HepG2 (cell line): ENCODE measurements at regions not wholly inside any gene's neighbourhood (a gene's known extent, or its start where the extent isn't known, plus 50 kb on each side); places are given as distances from the start of the nearest gene placed in this dataset.

ENCODE experiments used
- ATAC-seq: fragments of 200-7000 bp; cut with Tn5 transposase; 3 replicates; pipeline ENCODE4 v1.9.1; 2020; ENCODE audit warnings: mild to moderate bottlenecking, moderate library complexity
- BruUV-seq: library from RNA; stranded (reverse); fragments of 400-500 nt; replicated peaks from 2 replicates; lab custom pipeline; 2021; lab: Mats Ljungman, UMichigan
- CTCF ChIA-PET: fragments of 300-600 bp; formaldehyde crosslinking; extraction: SDS; loops from one replicate; lab custom pipeline; 2021; ENCODE audit warnings: low total read pairs, inconsistent platforms, low intra/inter-chr PET ratio; lab: Yijun Ruan, JAX
- POLR2A ChIA-PET: fragments of 350-600 bp; sonication (Branson Sonifier 250); formaldehyde crosslinking; loops from one replicate; lab custom pipeline; 2020; ENCODE audit warnings: antibody characterized with exemption, inconsistent platforms; lab: Yijun Ruan, JAX
- DNase-seq: peaks from one replicate; pipeline ENCODE4 v3.0.0-alpha.2; 2015; ENCODE audit warnings: low spot score
- FAIRE-seq: peaks from 3 replicates; lab custom pipeline; 2011; peaks lifted over from hg19 to GRCh38; lab: Jason Lieb, UNC
- H2AFZ ChIP-seq: one replicate; pipeline ENCODE4 v1.6.1; 2011; ENCODE audit warnings: low read length, inconsistent platforms
- H3K27ac ChIP-seq: fragments of 300-600 bp; 3 replicates; pipeline ENCODE4 v1.8.0; 2011; ENCODE audit warnings: mixed run types, mild to moderate bottlenecking, mixed read lengths, low read length, inconsistent platforms; ENCODE audit not compliant: insufficient read depth; ENCODE audit errors: extremely low read length
- H3K27me3 ChIP-seq, 2 experiments: fragments of 200-600 bp in 1 of 2; 2 replicates in 1 of 2; 3 replicates in 1 of 2; pipeline versions ENCODE4 v1.6.0 to v1.8.0; 2011; ENCODE audit warnings: low read length in 2 of 2, mild to moderate bottlenecking in 2 of 2, moderate library complexity in 2 of 2, inconsistent platforms in 1 of 2; ENCODE audit not compliant: insufficient read depth in 2 of 2, control insufficient read depth in 1 of 2
- H3K36me3 ChIP-seq, 2 experiments: fragments of 200-600 bp in 1 of 2; replicated peaks in 1 of 2; 2 replicates in 1 of 2; 3 replicates in 1 of 2; pipeline versions ENCODE4 v1.5.1 to v1.8.0; 2011; ENCODE audit warnings: low read length in 2 of 2, inconsistent platforms in 1 of 2; ENCODE audit not compliant: insufficient read depth in 2 of 2, control insufficient read depth in 1 of 2
- H3K4me1 ChIP-seq: 2 replicates; pipeline ENCODE4 v1.5.1; 2012; ENCODE audit warnings: low read length, inconsistent platforms; ENCODE audit not compliant: insufficient read depth
- H3K4me2 ChIP-seq: 2 replicates; pipeline ENCODE4 v1.6.0; 2011; ENCODE audit warnings: low read depth, low read length, inconsistent platforms
- H3K4me3 ChIP-seq, 3 experiments: fragments of 200-600 bp in 1 of 3; sonication (generic), shearing (Covaris generic) in 1 of 3; replicated peaks in 1 of 3; 2 replicates each; pipeline ENCODE4 v1.5.1; 2011 to 2016; ENCODE audit warnings: low read length in 3 of 3, inconsistent platforms in 2 of 3, low read depth in 2 of 3, mild to moderate bottlenecking in 2 of 3, control low read depth in 1 of 3, mixed read lengths in 1 of 3; ENCODE audit not compliant: insufficient read depth in 1 of 3
- H3K79me2 ChIP-seq: one replicate; pipeline ENCODE4 v1.6.1; 2011; ENCODE audit warnings: low read length, inconsistent platforms; ENCODE audit not compliant: insufficient read depth
- H3K9ac ChIP-seq: 2 replicates; pipeline ENCODE4 v1.6.0; 2011; ENCODE audit warnings: mild to moderate bottlenecking, low read depth, low read length, inconsistent platforms; ENCODE audit not compliant: insufficient read depth
- H3K9me3 ChIP-seq: 2 replicates; pipeline ENCODE4 v1.5.1; 2012; ENCODE audit warnings: mild to moderate bottlenecking, low read length
- H4K20me1 ChIP-seq: 2 replicates; pipeline ENCODE4 v1.6.0; 2011; ENCODE audit warnings: inconsistent platforms, mild to moderate bottlenecking, low read length, moderate library complexity; ENCODE audit not compliant: insufficient read depth
- ATF7 ChIP-seq, 2 experiments: fragments of 450-650 bp in 1 of 2; sonication (generic) in 1 of 2; formaldehyde crosslinking in 1 of 2; IDR thresholded peaks; 2 replicates each; pipeline versions ENCODE4 v1.4.0 to v1.6.1; 2016 to 2020; ENCODE audit warnings: antibody characterized with exemption in 1 of 2, mild to moderate bottlenecking in 1 of 2, missing genetic modification reagents in 1 of 2
- FOXK1 ChIP-seq: sonication (generic); formaldehyde crosslinking; IDR thresholded peaks from 2 replicates; pipeline ENCODE4 v1.4.0; 2020; ENCODE audit warnings: low read depth, missing genetic modification reagents, borderline replicate concordance
- NR3C1 ChIP-seq: sonication (generic); formaldehyde crosslinking; IDR thresholded peaks from 2 replicates; pipeline ENCODE4 v1.4.0; 2020; ENCODE audit warnings: missing genetic modification reagents
- RBFOX2 ChIP-seq: fragments of 200-400 bp; formaldehyde crosslinking; IDR thresholded peaks from 2 replicates; pipeline ENCODE4 v1.6.1; 2017; ENCODE audit warnings: low read depth, mild to moderate bottlenecking, low read length
- REL ChIP-seq: sonication (generic); formaldehyde crosslinking; conservative IDR thresholded peaks from 2 replicates; pipeline ENCODE4 v1.8.0; 2022; ENCODE audit warnings: mild to moderate bottlenecking, missing genetic modification reagents, moderate library complexity
- RFX5 ChIP-seq: IDR thresholded peaks from 2 replicates; pipeline ENCODE4 v1.6.1; 2011; ENCODE audit warnings: low read depth, low read length, improper control_type of control experiment
- RFXAP ChIP-seq: sonication (generic); formaldehyde crosslinking; IDR thresholded peaks from 2 replicates; pipeline ENCODE4 v1.4.0; 2020; ENCODE audit warnings: missing genetic modification reagents, borderline replicate concordance
- SALL2 ChIP-seq: sonication (generic); formaldehyde crosslinking; IDR thresholded peaks from 2 replicates; pipeline ENCODE4 v1.8.1; 2023; ENCODE audit warnings: mild to moderate bottlenecking, missing genetic modification reagents, inconsistent platforms
- SPEN ChIP-seq: sonication (generic); formaldehyde crosslinking; IDR thresholded peaks from 2 replicates; pipeline ENCODE4 v1.5.1; 2020; ENCODE audit warnings: low read depth, mild to moderate bottlenecking, missing genetic modification reagents
- ZBTB7B ChIP-seq: sonication (generic); formaldehyde crosslinking; IDR thresholded peaks from 2 replicates; pipeline ENCODE4 v1.4.0; 2020; ENCODE audit warnings: missing genetic modification reagents
- ZNF101 ChIP-seq: sonication (generic); formaldehyde crosslinking; IDR thresholded peaks from 2 replicates; pipeline ENCODE4 v1.4.0; 2020; ENCODE audit warnings: mild to moderate bottlenecking, low read depth, missing genetic modification reagents, borderline replicate concordance
- ZNF614 ChIP-seq: IDR thresholded peaks from 2 replicates; pipeline ENCODE4 v1.6.1; 2018; ENCODE audit warnings: missing biosample characterization, missing genetic modification reagents, inconsistent platforms, borderline replicate concordance
- ZSCAN9 ChIP-seq: IDR thresholded peaks from 2 replicates; pipeline ENCODE4 v1.6.1; 2016; ENCODE audit warnings: borderline replicate concordance
- WGBS: methylation state at CpG from one replicate; pipeline ENCODE4 v1.1.6; 2017; ENCODE audit warnings: low lambda C conversion rate; 5-methylcytosine and 5-hydroxymethylcytosine counted together
- in situ Hi-C: cut with HindIII; loops from 2 replicates; pipeline ENCODE4 v1.10.0; 2017; ENCODE audit warnings: low pct_unique_long_range_greater_than_20kb; ENCODE audit not compliant: extremely low pct_ligation_motif_present
- intact Hi-C: fragments of 100-400 bp; cut with micrococcal nuclease; formaldehyde crosslinking; loops from one replicate; pipeline ENCODE4 v1.10.0; 2022; ENCODE audit not compliant: unreplicated experiment
- TF ChIP-seq, protein P1 (sequence below): sonication (generic); formaldehyde crosslinking; IDR thresholded peaks from 2 replicates; pipeline ENCODE4 v1.4.0; 2020; ENCODE audit warnings: missing genetic modification reagents
- TF ChIP-seq, protein P2 (sequence below): sonication (generic); formaldehyde crosslinking; IDR thresholded peaks from 2 replicates; pipeline ENCODE4 v1.4.0; 2020; ENCODE audit warnings: missing genetic modification reagents, borderline replicate concordance
- TF ChIP-seq, protein P3 (sequence below): sonication (generic); formaldehyde crosslinking; conservative IDR thresholded peaks from 2 replicates; pipeline ENCODE4 v1.4.0; 2020; ENCODE audit warnings: mild to moderate bottlenecking, missing genetic modification reagents, moderate library complexity

DNA sequence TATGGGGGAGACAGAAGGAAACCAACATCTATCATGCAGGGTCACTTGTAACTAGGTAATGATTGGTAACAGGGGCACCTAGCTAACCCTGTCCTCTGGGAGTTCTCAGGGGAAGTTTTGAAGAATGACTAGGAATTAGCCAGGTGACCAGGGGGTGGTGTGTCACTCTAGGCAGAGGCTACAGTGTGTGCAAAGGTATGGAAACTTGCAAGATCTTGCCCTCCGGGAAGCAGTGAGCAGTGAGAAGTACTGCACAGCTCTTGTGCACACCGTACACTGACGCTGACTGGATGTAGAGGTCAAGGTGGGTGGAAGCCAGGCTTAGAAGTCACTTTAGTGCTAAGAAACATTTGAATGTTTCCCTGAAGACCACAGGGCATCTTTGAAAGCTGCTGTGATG, 62.9 kb upstream of the LMO4 start (continued):
- TF ChIP-seq ZNF101 (CRISPR knock-in tag) (no peak), REL (CRISPR knock-in tag) (no peak)

DNA sequence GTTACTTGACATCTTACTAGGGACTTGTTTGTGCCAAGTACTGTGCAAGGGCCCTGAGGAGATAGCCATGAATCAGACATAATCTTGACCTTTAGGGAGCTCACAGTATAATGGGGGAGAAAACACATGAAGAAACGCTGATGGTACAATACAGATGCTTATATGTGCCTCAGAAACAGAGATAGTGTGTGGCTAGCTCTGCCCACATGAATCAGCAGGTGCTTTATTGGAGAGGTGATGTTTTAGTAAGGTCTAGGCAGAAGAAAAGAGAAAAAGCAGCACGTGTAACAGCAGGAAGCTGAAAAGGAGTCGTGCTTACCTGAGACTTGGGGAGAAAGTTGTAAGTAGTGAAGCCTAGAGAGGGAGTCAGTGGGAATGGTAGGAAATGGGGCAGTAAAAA, 60.6 kb upstream of the LMO4 start:
- no peak overlapping the region for H3K9ac ChIP-seq
- H3K27me3 ChIP-seq: 0 out of 5 replicates have a peak, but pooled peaks cover 0 to 3% of the 10 kb centered on the region in 2 experiments
- DNase-seq: no peak
- H3K79me2 ChIP-seq: no peaks in the 10 kb centered on the region
- no peak for FAIRE-seq
- no peaks in the 10 kb centered on the region for H3K4me1 ChIP-seq
- H3K4me2 ChIP-seq: no peak overlapping the region
- H3K4me3 ChIP-seq: no peak overlapping the region
- no peaks in the 10 kb centered on the region for H3K9me3 ChIP-seq
- WGBS: 0% methylated on average over 3 of the region's 3 CpGs
- no peaks in the 10 kb centered on the region for H3K36me3 ChIP-seq
- no peak overlapping the region for H3K27ac ChIP-seq
- in situ Hi-C loops: no loop called here
- H2AFZ ChIP-seq: no peak overlapping the region
- BruUV-seq: no TSS peak
- intact Hi-C loops: no loop called here
- ChIA-PET CTCF (no interaction called here), POLR2A (no interaction called here)
- H4K20me1 ChIP-seq: no peaks in the 10 kb centered on the region
- ATAC-seq: no peak
- no peak for TF ChIP-seq SPEN (CRISPR knock-in tag)
- TF ChIP-seq ZNF614 (CRISPR knock-in tag): no peak
- TF ChIP-seq, protein P1, sequence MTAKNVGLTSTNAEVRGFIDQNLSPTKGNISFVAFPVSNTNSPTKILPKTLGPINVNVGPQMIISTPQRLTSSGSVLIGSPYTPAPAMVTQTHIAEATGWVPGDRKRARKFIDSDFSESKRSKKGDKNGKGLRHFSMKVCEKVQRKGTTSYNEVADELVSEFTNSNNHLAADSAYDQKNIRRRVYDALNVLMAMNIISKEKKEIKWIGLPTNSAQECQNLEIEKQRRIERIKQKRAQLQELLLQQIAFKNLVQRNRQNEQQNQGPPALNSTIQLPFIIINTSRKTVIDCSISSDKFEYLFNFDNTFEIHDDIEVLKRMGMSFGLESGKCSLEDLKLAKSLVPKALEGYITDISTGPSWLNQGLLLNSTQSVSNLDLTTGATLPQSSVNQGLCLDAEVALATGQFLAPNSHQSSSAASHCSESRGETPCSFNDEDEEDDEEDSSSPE (CRISPR knock-in tag): no peak
- TF ChIP-seq SALL2 (CRISPR knock-in tag): no peak
- TF ChIP-seq, protein P2, sequence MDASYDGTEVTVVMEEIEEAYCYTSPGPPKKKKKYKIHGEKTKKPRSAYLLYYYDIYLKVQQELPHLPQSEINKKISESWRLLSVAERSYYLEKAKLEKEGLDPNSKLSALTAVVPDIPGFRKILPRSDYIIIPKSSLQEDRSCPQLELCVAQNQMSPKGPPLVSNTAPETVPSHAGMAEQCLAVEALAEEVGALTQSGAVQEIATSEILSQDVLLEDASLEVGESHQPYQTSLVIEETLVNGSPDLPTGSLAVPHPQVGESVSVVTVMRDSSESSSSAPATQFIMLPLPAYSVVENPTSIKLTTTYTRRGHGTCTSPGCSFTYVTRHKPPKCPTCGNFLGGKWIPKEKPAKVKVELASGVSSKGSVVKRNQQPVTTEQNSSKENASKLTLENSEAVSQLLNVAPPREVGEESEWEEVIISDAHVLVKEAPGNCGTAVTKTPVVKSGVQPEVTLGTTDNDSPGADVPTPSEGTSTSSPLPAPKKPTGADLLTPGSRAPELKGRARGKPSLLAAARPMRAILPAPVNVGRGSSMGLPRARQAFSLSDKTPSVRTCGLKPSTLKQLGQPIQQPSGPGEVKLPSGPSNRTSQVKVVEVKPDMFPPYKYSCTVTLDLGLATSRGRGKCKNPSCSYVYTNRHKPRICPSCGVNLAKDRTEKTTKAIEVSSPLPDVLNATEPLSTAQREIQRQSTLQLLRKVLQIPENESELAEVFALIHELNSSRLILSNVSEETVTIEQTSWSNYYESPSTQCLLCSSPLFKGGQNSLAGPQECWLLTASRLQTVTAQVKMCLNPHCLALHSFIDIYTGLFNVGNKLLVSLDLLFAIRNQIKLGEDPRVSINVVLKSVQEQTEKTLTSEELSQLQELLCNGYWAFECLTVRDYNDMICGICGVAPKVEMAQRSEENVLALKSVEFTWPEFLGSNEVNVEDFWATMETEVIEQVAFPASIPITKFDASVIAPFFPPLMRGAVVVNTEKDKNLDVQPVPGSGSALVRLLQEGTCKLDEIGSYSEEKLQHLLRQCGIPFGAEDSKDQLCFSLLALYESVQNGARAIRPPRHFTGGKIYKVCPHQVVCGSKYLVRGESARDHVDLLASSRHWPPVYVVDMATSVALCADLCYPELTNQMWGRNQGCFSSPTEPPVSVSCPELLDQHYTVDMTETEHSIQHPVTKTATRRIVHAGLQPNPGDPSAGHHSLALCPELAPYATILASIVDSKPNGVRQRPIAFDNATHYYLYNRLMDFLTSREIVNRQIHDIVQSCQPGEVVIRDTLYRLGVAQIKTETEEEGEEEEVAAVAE (CRISPR knock-in tag): no peak
- TF ChIP-seq RFX5: no peak
- TF ChIP-seq RBFOX2: no peak
- TF ChIP-seq ATF7 (IDR thresholded peaks at IDR 0.05): no peak
- TF ChIP-seq ATF7 (CRISPR knock-in tag; IDR thresholded peaks at IDR 0.05): no peak
- no peak for TF ChIP-seq ZBTB7B (CRISPR knock-in tag)
- TF ChIP-seq, protein P3, sequence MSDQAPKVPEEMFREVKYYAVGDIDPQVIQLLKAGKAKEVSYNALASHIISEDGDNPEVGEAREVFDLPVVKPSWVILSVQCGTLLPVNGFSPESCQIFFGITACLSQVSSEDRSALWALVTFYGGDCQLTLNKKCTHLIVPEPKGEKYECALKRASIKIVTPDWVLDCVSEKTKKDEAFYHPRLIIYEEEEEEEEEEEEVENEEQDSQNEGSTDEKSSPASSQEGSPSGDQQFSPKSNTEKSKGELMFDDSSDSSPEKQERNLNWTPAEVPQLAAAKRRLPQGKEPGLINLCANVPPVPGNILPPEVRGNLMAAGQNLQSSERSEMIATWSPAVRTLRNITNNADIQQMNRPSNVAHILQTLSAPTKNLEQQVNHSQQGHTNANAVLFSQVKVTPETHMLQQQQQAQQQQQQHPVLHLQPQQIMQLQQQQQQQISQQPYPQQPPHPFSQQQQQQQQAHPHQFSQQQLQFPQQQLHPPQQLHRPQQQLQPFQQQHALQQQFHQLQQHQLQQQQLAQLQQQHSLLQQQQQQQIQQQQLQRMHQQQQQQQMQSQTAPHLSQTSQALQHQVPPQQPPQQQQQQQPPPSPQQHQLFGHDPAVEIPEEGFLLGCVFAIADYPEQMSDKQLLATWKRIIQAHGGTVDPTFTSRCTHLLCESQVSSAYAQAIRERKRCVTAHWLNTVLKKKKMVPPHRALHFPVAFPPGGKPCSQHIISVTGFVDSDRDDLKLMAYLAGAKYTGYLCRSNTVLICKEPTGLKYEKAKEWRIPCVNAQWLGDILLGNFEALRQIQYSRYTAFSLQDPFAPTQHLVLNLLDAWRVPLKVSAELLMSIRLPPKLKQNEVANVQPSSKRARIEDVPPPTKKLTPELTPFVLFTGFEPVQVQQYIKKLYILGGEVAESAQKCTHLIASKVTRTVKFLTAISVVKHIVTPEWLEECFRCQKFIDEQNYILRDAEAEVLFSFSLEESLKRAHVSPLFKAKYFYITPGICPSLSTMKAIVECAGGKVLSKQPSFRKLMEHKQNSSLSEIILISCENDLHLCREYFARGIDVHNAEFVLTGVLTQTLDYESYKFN: no peak
- TF ChIP-seq ZSCAN9 (CRISPR knock-in tag): no peak
- no peak for TF ChIP-seq FOXK1 (CRISPR knock-in tag)
- no peak for TF ChIP-seq NR3C1 (CRISPR knock-in tag)
- no peak for TF ChIP-seq RFXAP (CRISPR knock-in tag)
